ENCODE measurements at regions not wholly inside any gene's neighbourhood (a gene's known extent, or its start where the extent isn't known, plus 50 kb on each side); places are given as distances from the start of the nearest gene placed in this dataset.

DNA sequence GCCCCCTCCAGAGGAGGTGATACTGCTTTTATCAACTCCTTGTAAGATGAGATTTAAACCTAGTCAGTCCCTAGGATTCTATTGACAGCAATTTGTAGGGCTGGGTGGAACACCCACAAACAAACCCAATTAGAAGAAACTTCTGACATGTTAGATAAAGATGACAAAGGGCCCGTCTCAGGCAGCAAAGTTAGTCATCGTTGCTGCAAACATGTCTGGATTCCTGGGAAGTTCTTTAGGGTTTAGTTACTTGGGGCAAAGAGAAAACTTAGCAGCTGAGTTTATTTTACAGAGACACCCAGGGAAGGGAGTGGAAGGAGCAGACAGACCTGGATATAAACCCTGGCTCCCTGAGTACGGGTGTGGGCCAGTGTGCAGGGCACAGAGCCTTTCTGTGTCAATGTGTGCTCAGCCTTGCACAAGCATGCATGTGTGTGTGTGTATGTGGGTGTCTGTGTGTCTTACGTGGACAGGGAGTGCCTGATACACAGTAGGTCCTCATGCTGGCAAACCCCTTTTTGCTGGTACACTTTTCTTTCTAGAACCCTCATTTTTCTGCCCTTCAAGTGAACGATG lies 130.0 kb upstream of the STX18 start:
- no peak for TF ChIP-seq CTCF (IDR thresholded peaks at IDR 0.05)
- no peak for TF ChIP-seq POLR2A (IDR thresholded peaks at IDR 0.05)

Measured in esophagus squamous epithelium (tissue), 4 donors.